HEK293 (cell line): ENCODE measurements at regions not wholly inside any gene's neighbourhood (a gene's known extent, or its start where the extent isn't known, plus 50 kb on each side); places are given as distances from the start of the nearest gene placed in this dataset.

ENCODE experiments used
- ZNF184 ChIP-seq: fragments of 450-650 bp; IDR thresholded peaks from 2 replicates; pipeline ENCODE4 v1.5.1; 2018; ENCODE audit warnings: missing biosample characterization, mild to moderate bottlenecking, missing genetic modification characterization
- ZNF23 ChIP-seq: fragments of 450-650 bp; formaldehyde crosslinking; IDR thresholded peaks from 2 replicates; pipeline ENCODE4 v1.5.1; 2016; ENCODE audit warnings: missing biosample characterization, missing genetic modification characterization, borderline replicate concordance
- ZNF248 ChIP-seq: fragments of 450-650 bp; formaldehyde crosslinking; IDR thresholded peaks from 2 replicates; pipeline ENCODE4 v1.5.1; 2017; ENCODE audit warnings: missing biosample characterization, missing genetic modification characterization
- ZNF292 ChIP-seq: fragments of 450-650 bp; formaldehyde crosslinking; IDR thresholded peaks from 2 replicates; pipeline ENCODE4 v1.5.1; 2016; ENCODE audit warnings: low read depth, missing biosample characterization, missing genetic modification characterization, borderline replicate concordance
- ZNF324 ChIP-seq: fragments of 450-650 bp; formaldehyde crosslinking; IDR thresholded peaks from 2 replicates; pipeline ENCODE4 v1.5.1; 2016; ENCODE audit warnings: missing biosample characterization, missing genetic modification characterization
- TF ChIP-seq, protein P1 (sequence below): fragments of 450-650 bp; formaldehyde crosslinking; IDR thresholded peaks from 2 replicates; pipeline ENCODE4 v1.5.1; 2016; ENCODE audit warnings: missing biosample characterization, missing genetic modification characterization
- TF ChIP-seq, protein P2 (sequence below): fragments of 450-650 bp; formaldehyde crosslinking; IDR thresholded peaks from 2 replicates; pipeline ENCODE4 v1.5.1; 2016; ENCODE audit warnings: missing biosample characterization, missing genetic modification characterization
- TF ChIP-seq, protein P3 (sequence below): fragments of 450-650 bp; formaldehyde crosslinking; IDR thresholded peaks from 2 replicates; pipeline ENCODE4 v1.5.1; 2016; ENCODE audit warnings: missing biosample characterization, missing genetic modification characterization, borderline replicate concordance
- TF ChIP-seq, protein P4 (sequence below): fragments of 450-650 bp; formaldehyde crosslinking; IDR thresholded peaks from 2 replicates; pipeline ENCODE4 v1.5.1; 2016; ENCODE audit warnings: missing biosample characterization, missing genetic modification characterization

DNA sequence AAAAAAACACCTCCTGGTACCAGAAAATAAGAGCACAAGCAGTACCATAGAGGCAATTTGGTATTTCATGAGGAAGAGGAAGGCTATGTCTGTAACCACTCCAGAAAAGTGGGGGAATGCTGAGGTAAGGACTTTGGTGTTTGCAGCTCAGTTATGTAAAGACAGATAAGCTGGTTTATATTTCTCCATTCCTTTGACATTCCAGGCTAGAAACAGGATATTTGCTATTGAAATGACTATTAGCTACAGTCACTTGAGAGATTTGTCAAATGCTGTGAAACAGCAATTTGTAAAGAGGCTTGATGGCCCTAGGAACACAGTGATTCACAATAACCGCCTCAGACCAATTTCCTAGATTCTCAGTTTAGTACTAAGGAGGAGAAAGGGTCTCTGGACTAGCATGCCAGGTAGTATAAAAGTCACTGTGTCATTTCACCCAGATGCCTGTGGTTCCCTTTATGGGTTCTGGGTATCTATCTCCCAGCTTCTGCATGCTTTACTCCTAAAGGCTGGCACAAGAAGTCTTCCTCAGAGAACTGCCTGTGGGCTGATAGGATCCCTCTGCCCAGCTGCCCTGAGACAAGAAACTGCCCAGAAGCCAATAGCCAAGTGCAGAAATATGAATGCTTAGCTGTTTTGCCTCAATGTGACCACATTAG is 80.5 kb downstream of the VCAM1 start:
- TF ChIP-seq ZNF324 (no peak), ZNF292 (tag by site-specific recombination) (no peak), ZNF23 (tag by site-specific recombination) (no peak), ZNF184 (tag by site-specific recombination) (no peak), ZNF248 (tag by site-specific recombination) (no peak)
- TF ChIP-seq, protein P1, sequence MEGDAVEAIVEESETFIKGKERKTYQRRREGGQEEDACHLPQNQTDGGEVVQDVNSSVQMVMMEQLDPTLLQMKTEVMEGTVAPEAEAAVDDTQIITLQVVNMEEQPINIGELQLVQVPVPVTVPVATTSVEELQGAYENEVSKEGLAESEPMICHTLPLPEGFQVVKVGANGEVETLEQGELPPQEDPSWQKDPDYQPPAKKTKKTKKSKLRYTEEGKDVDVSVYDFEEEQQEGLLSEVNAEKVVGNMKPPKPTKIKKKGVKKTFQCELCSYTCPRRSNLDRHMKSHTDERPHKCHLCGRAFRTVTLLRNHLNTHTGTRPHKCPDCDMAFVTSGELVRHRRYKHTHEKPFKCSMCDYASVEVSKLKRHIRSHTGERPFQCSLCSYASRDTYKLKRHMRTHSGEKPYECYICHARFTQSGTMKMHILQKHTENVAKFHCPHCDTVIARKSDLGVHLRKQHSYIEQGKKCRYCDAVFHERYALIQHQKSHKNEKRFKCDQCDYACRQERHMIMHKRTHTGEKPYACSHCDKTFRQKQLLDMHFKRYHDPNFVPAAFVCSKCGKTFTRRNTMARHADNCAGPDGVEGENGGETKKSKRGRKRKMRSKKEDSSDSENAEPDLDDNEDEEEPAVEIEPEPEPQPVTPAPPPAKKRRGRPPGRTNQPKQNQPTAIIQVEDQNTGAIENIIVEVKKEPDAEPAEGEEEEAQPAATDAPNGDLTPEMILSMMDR, result no peak
- TF ChIP-seq, protein P2, sequence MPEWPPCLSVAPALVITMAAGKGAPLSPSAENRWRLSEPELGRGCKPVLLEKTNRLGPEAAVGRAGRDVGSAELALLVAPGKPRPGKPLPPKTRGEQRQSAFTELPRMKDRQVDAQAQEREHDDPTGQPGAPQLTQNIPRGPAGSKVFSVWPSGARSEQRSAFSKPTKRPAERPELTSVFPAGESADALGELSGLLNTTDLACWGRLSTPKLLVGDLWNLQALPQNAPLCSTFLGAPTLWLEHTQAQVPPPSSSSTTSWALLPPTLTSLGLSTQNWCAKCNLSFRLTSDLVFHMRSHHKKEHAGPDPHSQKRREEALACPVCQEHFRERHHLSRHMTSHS, result no peak
- TF ChIP-seq, protein P3, sequence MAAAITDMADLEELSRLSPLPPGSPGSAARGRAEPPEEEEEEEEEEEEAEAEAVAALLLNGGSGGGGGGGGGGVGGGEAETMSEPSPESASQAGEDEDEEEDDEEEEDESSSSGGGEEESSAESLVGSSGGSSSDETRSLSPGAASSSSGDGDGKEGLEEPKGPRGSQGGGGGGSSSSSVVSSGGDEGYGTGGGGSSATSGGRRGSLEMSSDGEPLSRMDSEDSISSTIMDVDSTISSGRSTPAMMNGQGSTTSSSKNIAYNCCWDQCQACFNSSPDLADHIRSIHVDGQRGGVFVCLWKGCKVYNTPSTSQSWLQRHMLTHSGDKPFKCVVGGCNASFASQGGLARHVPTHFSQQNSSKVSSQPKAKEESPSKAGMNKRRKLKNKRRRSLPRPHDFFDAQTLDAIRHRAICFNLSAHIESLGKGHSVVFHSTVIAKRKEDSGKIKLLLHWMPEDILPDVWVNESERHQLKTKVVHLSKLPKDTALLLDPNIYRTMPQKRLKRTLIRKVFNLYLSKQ (tag by site-specific recombination), result no peak
- TF ChIP-seq, protein P4, sequence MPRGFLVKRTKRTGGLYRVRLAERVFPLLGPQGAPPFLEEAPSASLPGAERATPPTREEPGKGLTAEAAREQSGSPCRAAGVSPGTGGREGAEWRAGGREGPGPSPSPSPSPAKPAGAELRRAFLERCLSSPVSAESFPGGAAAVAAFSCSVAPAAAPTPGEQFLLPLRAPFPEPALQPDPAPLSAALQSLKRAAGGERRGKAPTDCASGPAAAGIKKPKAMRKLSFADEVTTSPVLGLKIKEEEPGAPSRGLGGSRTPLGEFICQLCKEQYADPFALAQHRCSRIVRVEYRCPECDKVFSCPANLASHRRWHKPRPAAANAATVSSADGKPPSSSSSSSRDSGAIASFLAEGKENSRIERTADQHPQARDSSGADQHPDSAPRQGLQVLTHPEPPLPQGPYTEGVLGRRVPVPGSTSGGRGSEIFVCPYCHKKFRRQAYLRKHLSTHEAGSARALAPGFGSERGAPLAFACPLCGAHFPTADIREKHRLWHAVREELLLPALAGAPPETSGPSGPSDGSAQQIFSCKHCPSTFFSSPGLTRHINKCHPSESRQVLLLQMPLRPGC (tag by site-specific recombination), result no peak
